Renal cortex interstitium (tissue), 11 donors: ENCODE measurements at regions not wholly inside any gene's neighbourhood (a gene's known extent, or its start where the extent isn't known, plus 50 kb on each side); places are given as distances from the start of the nearest gene placed in this dataset.
"Not testable (repeated sequence)": the region's sequence is repeated elsewhere in the genome, so short reads cannot be mapped to it uniquely, and the experiment has no call there.

Experiments
- DNase-seq, 11 donors: peaks; one replicate each; pipeline ENCODE4 v3.0.0-alpha.2; 2013; ENCODE audit warnings: low read depth in 9 of 11, low spot score in 4 of 11; ENCODE audit errors: extremely low read depth in 1 of 11

DNA sequence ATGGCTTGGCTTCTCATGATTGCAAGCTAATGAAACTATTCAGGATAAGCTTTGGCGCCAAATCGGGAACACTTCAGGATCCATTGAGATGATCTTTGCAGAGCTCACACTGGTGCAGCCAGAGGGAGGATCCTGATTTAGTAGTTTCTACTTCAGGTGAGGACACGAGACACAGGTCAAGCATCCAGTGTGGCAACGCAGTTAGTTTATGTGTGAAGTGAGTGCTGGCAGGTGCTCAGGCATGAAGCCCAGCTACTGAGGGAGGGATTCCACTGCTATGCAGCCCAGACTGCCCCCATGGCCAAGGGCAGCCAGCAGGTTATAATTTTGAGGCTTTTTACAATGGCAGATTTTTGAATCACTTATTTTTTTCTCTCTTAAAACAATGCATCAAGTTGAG is 113.5 kb upstream of the PCED1B start:
- no peak for DNase-seq

DNA sequence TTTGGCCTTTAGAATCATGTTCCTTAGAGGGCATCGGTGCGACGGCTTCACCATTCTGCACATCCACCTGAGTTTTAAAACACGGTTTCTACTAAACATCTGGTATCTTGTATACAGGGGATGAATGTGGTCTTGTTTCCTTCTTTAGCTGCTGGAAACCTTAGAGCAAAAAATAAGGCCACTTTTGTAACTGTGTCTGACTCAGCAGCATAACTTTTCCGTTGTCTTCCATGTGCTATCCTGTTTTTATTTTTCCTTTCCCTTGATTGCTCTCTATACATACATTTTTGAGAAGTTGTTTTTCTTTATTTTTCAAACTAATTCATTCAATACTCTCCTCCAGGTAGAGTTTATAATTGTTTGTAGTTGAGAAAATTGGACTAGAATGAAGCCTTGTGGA is 108.8 kb upstream of the PCED1B start:
- no peak for DNase-seq

DNA sequence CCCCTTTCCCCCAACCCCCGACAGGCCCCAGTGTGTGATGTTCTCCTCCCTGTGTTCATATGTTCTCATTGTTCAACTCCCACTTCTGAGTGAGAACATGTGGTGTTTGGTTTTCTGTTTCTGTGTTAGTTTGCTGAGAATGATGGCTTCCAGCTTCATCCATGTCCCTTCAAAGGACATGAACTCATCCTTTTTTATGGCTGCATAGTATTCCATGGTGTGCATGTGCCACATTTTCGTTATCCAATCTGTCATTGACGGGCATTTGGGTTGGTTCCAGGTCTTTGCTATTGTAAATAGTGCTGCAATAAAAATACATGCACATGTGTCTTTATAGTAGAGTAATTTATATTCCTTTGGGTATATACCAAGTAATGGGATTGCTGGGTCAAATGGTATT is 105.5 kb upstream of the PCED1B start:
- not testable (repeated sequence) for DNase-seq

DNA sequence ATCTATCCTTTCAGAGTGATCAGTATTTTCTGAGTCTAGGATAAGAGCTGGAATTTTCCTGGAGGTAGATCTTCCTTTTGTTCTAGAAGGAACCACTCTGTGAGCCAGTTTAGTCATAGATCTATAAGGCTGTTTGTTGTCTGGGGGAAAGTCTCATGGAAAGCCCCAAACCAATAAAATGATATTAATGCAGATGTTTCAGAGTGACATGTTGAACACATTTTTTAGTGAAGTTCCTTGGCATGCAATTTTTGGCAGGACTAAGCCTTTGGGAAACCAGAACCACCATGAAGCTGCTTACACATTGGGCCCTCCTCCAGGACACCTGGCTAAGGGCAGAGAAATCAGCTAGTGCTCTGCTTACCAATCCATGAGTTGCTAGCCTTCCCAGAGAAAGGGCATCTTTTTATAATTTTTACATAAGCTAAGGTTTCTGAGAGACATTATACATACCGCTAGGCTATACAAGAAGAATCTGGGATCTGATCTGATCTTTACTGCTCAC is 101.5 kb upstream of the PCED1B start:
- DNase-seq = no peak

DNA sequence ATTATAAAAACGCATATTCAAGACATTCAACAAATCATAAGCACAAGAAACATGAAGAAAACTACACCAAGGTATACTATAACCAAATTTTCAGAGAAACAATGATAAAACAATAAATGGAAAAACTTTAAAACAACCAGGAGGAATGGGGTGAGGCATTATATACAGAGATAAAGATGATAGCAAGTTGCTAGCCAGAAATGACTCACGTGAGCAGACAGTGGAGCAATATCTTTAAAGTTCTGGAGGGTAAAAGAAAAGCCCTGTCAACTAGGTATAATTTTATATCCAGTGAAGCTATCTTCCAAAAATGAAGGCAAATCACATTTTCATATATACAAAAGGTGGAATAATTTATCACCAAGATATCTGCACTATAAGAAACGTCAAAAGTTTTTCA is 97.8 kb upstream of the PCED1B start:
- DNase-seq = no peak

DNA sequence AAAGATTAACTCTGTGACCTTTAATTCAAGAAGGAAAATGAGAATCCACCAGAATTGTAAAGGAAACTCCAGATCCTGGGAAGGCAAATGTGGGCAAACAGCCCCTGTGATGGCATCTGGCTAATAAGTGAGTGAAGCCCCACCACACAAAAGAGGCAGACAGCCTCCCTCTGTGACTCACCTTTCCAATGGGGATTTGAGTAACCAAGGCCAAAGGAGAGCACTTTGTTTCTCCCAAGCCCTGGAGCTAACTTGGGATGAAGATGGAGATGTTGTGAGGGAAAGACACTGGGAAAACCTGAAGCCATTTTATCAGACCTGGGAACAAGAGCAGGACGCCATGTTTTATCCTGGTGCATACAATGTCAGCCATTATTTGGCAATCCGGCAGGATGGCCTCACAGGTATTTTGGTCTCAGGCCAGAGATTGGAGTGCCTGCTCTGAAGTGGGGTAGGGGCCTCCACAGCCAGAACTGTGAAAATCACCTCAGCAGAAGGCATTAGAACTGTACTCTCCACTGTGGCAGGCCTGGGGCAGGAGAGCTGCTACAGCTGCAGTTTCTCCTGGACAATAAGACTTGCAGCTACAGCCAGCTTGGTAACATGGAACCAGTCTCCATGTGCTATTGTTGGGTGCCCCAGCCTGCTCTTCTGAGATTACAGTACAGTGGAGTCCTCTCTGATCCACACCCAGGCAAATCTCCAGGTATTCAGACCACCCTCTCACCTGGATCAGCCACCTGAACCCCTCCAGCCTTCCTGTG is 96.6 kb upstream of the PCED1B start:
- DNase-seq = no peak

DNA sequence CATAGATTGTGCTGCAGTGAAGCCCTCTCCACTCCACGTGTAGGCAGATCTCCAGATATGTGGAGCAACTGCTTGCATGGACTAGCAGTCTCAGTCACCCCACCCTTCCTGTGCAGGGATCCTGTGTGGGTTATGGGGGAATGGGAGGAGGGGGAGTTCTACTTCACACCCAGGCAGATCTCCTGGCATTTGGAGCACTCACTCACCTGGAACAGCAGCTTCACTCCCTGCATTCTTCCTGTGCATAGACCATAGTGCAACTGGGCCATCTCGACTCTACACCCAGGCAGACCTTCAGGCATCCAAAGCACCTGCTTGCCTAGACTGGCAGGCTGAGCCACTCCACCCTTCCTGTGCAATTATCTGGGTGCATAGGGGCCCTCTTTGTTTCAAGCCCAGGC is 96.0 kb upstream of the PCED1B start:
- DNase-seq = peak in 7 of 11 donors; percentile 9 to 28 (median 13)

DNA sequence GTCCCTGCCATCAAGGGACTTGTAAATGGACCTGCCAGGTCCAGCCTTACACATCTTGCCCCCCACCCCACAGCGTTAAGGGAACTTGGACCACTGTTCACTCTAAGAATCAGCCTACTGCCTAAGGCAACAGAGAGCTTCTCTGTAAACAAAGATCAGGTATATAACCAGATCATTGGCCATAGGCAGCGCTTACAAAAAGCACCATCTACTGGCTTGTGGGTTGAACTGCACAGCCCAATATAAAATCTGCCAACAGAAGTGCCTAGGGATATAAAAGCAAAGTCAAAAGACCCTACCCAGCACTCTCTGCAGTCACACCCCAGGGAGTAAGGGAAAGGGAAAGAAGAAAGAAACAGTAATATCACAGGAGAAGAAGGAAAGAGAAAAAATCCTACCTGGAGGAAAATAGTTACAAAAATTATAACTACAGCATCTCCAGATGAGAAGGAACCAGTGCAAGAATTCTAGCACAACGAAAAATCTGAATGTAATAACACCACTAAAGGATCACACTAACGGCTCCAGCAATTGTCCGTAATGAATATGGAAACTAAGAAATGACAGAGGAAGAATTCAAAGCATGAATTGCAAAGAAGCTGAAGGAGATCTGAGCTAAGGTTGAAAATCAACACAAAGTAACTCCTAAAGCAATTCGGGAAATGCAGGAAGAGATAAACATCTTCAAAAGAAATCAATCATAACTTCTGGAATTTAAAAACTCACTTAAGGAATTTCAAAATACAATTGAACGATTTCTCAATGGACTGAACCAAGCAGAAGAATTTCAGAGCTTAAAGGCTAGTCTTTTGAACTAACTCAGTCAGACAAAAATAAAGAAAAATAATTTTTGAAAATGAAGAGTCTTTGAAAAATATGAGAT is 95.2 kb upstream of the PCED1B start:
- DNase-seq = peak in 9 of 11 donors; percentile 7 to 35 (median 16)

DNA sequence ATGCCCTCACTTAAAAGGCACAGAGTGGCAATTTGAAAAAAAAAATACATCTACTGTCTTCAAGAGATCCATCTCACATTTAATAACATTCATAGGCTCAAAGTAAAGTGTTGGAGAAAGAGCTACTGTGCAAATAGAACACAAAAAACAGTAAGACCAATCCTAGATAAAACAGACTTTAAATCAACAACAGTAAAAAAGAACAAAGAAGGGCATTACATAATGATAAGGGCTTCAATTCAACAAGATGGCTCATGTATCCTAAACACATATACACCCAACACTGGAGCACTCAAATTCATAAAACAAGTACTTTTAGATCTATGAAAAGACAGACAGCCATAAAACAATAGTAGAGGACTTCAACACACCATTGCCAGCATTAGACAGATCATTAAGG is 93.6 kb upstream of the PCED1B start:
- no peak for DNase-seq

DNA sequence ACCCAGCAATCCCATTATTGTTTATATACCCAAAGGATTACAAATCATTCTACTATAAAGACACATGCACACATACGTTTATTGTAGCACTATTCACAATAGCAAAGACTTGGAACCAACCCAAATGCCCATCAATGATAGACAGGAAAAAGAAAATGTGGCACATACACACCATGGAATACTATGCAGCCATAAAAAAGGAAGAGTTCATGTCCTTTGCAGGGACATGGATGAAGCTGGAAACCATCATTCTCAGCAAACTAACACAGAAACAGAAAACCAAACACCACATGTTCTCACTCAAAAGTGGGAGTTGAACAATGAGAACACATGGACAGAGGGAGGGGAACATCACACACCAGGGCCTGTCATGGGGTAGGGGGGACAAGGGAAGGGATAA is 91.3 kb upstream of the PCED1B start:
- not testable (repeated sequence) for DNase-seq

DNA sequence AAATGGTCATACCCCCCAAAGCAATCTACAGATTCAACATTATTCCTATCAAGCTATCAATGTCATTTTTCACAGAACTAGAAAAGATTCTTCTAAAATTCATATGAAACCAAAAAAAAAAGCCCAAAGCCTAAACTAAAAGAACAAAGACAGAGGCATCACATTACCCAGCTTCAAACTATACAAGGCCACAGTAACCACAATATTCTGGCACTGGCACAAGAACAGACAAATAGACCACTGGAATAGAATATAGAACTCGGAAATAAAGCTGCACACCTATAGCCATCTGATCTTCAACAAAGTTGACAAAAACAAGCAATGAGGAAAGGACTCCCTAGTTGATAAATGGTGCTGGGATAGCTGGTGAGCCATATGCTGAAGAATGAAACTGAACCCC is 89.2 kb upstream of the PCED1B start:
- no peak for DNase-seq

DNA sequence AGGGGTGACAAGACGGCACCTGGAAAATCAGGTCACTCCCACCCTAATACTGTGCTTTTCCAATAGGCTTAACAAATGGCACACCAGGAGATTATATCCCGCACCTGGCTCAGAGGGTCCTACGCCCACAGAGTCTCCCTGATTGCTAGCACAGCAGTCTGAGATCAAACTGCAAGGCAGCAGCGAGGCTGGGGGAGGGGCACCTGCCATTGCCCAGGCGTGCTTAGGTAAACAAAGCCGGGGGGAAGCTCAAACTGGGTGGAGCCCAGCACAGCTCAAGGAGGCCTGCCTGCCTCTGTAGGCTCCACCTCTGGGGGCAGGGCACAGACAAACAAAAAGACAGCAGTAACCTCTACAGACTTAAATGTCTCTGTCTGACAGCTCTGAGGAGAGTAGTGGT is 87.4 kb upstream of the PCED1B start:
- DNase-seq = not testable (repeated sequence)

DNA sequence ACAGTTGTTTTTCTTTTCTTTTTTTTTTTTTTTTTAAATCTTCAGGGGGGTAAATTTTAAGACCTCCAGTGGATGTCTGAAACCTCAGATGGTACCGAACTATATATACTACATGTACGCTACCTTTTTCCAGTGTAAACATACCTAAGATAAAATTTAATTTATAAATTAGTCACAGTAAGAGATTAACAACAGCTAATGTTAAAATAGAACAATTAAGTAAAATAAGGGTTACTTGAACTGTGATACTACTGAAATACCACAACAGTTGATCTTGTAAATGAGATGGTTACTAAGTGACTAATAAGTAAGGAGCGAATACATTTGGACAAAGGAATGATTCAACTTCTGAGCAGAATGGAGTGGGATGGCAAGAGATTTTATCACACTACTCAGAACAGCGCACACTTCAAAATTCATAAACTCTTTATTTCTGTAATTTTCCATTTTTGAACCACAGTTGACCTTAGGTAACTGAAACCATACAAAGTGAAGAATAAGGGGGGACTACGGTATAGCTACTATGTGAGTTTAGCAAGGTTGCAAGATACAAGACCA is 80.5 kb upstream of the PCED1B start:
- no peak for DNase-seq

DNA sequence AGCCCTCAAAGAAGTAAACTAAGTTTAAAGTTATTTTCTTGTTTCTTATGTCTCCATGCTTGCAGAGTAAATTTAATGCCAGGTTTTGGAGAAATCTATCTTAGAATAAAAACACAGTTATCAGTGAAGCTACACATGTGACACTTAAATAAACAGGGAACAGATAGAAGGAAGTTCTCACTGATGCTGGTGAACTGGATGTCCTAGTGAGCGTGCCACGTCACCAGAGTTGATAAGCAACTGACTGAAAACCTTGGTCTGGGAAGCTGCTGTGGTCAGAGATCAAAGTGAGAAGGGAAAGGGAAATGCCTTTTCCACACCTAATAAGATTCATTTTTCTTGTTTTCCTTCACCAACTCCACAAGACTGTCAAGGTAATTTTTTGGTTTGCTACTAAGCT is 74.8 kb upstream of the PCED1B start:
- no peak for DNase-seq

DNA sequence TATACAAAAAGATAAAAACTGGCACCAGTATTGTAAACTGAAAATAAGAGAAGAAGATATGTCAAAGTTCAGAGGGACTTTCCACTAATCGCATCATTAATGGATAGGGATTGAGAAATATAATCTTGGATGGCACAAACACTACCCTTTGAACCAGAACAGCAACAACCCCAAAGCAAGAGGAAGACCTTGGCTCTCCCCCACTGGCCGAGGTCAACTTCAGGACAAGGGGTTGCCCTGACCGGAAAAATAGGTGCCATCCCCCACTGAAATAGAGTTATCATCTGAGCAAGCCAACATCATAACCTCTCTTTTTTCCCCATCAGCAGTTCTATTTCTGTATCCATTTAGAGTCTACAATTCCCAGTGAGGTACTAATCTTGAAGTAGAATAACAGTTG is 72.4 kb upstream of the PCED1B start:
- no peak for DNase-seq

DNA sequence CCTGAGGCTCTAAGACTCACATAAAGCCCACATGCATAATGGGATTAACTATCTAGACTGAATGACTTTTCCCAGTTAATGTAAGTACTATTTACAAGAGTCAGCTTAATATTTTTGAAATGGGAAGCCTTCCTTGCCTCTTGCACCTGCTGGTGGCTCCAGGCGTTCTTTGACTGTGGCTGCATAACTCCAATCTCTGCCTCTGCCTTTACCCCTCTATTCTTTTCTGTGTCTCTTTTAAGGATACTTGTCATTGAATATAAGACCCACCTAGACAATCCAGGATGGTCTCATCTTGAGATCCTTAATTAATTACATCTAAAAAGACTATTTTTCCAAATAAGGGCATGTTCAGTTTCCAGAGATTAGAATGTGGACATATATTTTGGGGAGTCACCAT is 66.9 kb upstream of the PCED1B start:
- DNase-seq = no peak

DNA sequence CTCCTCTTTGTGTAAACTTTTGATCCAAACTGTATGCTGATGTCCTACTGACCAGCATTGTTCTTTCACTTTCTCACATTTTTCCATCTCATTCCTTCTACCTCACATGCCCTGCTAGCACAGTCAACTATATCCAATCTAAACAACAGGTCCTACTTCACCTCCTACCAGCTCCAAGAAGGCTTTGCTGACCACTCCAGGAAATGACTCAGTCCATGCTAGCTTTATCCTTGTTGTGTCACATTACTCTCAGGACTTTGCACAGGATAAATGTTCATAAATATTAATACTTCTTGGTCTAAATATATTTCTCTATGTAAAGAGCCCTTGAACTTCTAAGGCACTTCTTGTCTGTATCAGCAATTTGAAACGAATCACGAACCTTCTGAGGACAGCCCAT is 64.9 kb upstream of the PCED1B start:
- DNase-seq = no peak

DNA sequence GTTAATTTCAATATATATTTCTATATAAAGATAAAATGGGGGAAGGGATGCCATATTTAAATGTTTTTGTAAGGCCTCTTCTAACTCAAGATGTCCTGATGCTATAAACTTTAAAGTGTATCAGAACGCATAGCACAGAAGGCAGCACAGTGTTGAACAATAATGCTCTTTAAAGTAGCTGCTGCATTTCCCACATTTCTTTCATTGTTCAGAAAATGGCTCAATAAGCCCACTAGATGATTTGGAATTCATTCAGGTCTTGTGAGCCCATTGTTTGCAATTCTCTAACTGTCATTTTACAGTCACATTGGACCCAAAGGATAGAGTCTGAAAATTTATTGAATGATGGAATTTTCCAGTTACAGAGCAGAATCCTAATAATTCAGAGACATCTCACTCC is 64.0 kb upstream of the PCED1B start:
- DNase-seq = no peak

DNA sequence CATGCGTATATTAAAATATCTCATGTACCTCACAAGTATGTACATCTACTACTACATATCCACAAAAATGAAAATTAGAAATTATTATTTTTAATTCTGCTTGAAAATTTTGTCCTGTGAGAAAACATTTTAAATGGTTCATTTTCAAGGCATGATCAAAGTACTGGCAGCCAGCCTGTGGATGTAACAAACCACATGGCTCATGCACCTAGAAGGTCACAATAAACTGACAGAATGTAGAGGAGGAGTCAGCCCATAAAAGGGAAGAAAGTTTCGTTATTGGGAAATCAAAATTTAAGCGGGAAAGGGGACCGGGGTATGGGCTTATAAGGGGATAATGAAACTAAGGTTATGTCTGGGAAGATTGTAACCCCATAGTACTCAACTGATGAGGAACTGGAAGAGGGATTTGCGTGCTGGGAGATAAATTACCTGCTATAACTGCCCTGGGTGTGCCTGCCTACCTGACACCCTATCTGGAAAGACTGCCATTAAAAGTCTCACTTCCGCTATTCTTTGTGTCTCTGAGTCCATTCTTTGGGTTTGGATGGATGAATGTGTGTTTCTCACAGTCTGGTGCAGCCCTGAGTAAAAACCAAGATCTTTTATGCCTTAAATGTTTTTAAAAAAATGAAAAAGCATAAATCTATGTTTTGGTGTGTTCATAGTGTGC is 62.2 kb upstream of the PCED1B start:
- DNase-seq = no peak
